Natural killer cell (primary cell): ENCODE measurements at regions not wholly inside any gene's neighbourhood (a gene's known extent, or its start where the extent isn't known, plus 50 kb on each side); places are given as distances from the start of the nearest gene placed in this dataset.

Source experiments
- ATAC-seq, 3 donors: fragments of 150-1000 bp in 2 of 3; fragments of 200-7000 bp in 1 of 3; cut with Tn5 transposase; 1 replicate in 1 of 3; 2 replicates in 2 of 3; pipeline ENCODE4 v1.10.0; 2021; ENCODE audit warnings: mild to moderate bottlenecking in 2 of 3, moderate library complexity in 2 of 3
- DNase-seq, 2 donors: peaks; one replicate each; pipeline versions ENCODE4 v3.0.0 to v3.0.0-alpha.2; 2013 to 2021; ENCODE audit warnings: mixed read lengths in 1 of 2
- H3K27ac ChIP-seq: one replicate; pipeline ENCODE4 v1.5.1; 2013; ENCODE audit warnings: mild to moderate bottlenecking, low read length
- H3K27me3 ChIP-seq: one replicate; pipeline ENCODE4 v1.6.1; 2013; ENCODE audit warnings: low read length; ENCODE audit not compliant: control insufficient read depth, insufficient read depth
- H3K36me3 ChIP-seq: one replicate; pipeline ENCODE4 v1.6.1; 2013; ENCODE audit warnings: low read length; ENCODE audit not compliant: control insufficient read depth, insufficient read depth
- H3K4me1 ChIP-seq: one replicate; pipeline ENCODE4 v1.6.1; 2013; ENCODE audit warnings: low read length; ENCODE audit not compliant: control insufficient read depth, insufficient read depth
- H3K4me3 ChIP-seq: one replicate; pipeline ENCODE4 v1.5.1; 2013; ENCODE audit warnings: low read length
- H3K9me3 ChIP-seq: one replicate; pipeline ENCODE4 v1.6.1; 2013; ENCODE audit warnings: low read length; ENCODE audit not compliant: control insufficient read depth, insufficient read depth
- H3K27ac Mint-ChIP-seq, 2 donors: one replicate each; pipeline ENCODE4 v1.8.0; 2022; ENCODE audit warnings: mild to moderate bottlenecking in 2 of 2, mixed read lengths in 2 of 2, moderate library complexity in 1 of 2
- H3K27me3 Mint-ChIP-seq, 2 donors: one replicate each; pipeline ENCODE4 v1.8.0; 2022; ENCODE audit warnings: low read depth in 2 of 2, mixed read lengths in 2 of 2
- H3K36me3 Mint-ChIP-seq: one replicate; pipeline ENCODE4 v1.8.0; 2022; ENCODE audit warnings: mixed read lengths
- H3K4me1 Mint-ChIP-seq, 2 donors: one replicate each; pipeline ENCODE4 v1.8.0; 2022; ENCODE audit warnings: mixed read lengths in 2 of 2
- H3K4me3 Mint-ChIP-seq: one replicate; pipeline ENCODE4 v1.8.0; 2022; ENCODE audit warnings: mild to moderate bottlenecking, moderate library complexity, mixed read lengths
- H3K9me3 Mint-ChIP-seq, 2 donors: one replicate each; pipeline ENCODE4 v1.8.0; 2022; ENCODE audit warnings: mixed read lengths in 2 of 2
- CTCF ChIP-seq: fragments of 200-600 bp; IDR thresholded peaks from one replicate; pipeline ENCODE4 v1.8.0; 2022; ENCODE audit warnings: antibody characterized with exemption
- WGBS: methylation state at CpG from one replicate; pipeline ENCODE4 v1.1.7; 2013; ENCODE audit warnings: missing lambda C conversion rate; ENCODE audit not compliant: insufficient coverage; 5-methylcytosine and 5-hydroxymethylcytosine counted together
- intact Hi-C: fragments of 100-400 bp; cut with micrococcal nuclease; formaldehyde crosslinking; loops from one replicate; pipeline ENCODE4 v1.14.2; 2022

GRCh38 chr17:83147280-83147679 is 67.9 kb downstream of the METRNL start:
- no peak for DNase-seq
- H3K27ac ChIP-seq, result no peak overlapping the region
- Mint-ChIP-seq H3K4me3 (no peak overlapping the region), H3K27me3 (peaks cover 2 to 7% of the 10 kb centered on the region in 2 donors), H3K4me1 (no peaks in the 10 kb centered on the region), H3K9me3 (no peaks in the 10 kb centered on the region), H3K27ac (no peak overlapping the region), H3K36me3 (no peaks in the 10 kb centered on the region)
- H3K36me3 ChIP-seq, result no peaks in the 10 kb centered on the region
- intact Hi-C loops, result no loop called here
- no peaks in the 10 kb centered on the region for H3K4me1 ChIP-seq
- H3K27me3 ChIP-seq, result no peaks in the 10 kb centered on the region
- ATAC-seq, result no peak
- no peak for TF ChIP-seq CTCF
- no peak overlapping the region for H3K4me3 ChIP-seq
- no peaks in the 10 kb centered on the region for H3K9me3 ChIP-seq

GRCh38 chr17:83148317-83149028 is 69.1 kb downstream of the METRNL start:
- Mint-ChIP-seq H3K27me3 (peaks cover 2 to 7% of the 10 kb centered on the region in 2 donors), H3K4me1 (no peaks in the 10 kb centered on the region), H3K4me3 (no peak overlapping the region), H3K9me3 (no peaks in the 10 kb centered on the region), H3K36me3 (no peaks in the 10 kb centered on the region), H3K27ac (no peak overlapping the region)
- intact Hi-C loops, result no loop called here
- 85% methylated on average over 16 of the region's 17 CpGs for WGBS
- DNase-seq, result no peak
- TF ChIP-seq CTCF, result no peak
- Histone ChIP-seq H3K9me3 (no peaks in the 10 kb centered on the region), H3K36me3 (no peaks in the 10 kb centered on the region), H3K27ac (no peak overlapping the region), H3K27me3 (no peaks in the 10 kb centered on the region), H3K4me1 (peaks cover 6% of the 10 kb centered on the region), H3K4me3 (no peak overlapping the region)
- ATAC-seq, result no peak

DNA sequence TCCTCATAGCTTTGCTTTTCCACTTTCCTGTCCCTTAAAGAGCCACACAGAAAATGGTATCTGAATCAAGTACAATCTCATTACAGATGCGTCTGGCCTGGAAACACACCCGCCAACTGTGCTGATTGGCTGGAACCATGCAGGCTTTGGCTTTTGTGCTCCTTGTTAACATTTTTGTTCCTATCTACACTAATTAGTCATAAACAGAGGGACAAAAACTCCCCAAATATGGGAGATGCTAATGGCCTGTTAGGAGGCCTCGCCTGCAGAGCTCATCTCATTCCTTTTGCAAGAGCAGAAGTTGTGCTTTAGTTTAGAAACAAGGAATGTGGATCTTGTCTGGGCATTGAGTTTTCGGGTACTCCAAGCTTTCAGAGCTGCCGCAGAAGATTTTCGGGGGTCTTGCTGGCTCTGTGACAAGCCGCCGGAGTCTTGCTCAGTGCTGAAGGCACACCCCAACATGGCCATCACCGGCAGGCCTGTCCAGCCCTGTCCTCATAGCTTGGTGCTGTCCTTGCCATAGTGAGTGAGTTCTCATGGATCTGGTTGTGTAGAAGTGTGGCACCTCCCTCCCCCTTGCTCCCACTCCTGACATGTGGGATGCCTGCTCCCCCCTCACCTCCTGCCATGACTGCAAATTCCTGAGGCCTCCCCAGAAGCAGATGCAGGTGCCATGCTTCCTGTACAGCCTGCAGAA is 69.8 kb downstream of the METRNL start:
- H3K9me3 Mint-ChIP-seq, result no peaks in the 10 kb centered on the region
- no peak for ATAC-seq
- no peak overlapping the region for H3K27ac ChIP-seq

More for the DNA sequence above, 69.8 kb downstream of the METRNL start:
- H3K36me3 Mint-ChIP-seq, result no peaks in the 10 kb centered on the region
- H3K4me1 Mint-ChIP-seq, result no peaks in the 10 kb centered on the region
- H3K27me3 Mint-ChIP-seq, result peaks cover 2 to 7% of the 10 kb centered on the region in 2 donors
- H3K9me3 ChIP-seq, result no peaks in the 10 kb centered on the region
- no peak overlapping the region for H3K4me3 Mint-ChIP-seq
- WGBS, result 96% methylated on average over 9 of the region's 9 CpGs
- intact Hi-C loops, result no loop called here
- DNase-seq, result no peak
- no peak for TF ChIP-seq CTCF
- peaks cover 13% of the 10 kb centered on the region for H3K4me1 ChIP-seq
- no peaks in the 10 kb centered on the region for H3K36me3 ChIP-seq
- H3K27me3 ChIP-seq, result no peaks in the 10 kb centered on the region
- no peak overlapping the region for H3K27ac Mint-ChIP-seq
- H3K4me3 ChIP-seq, result no peak overlapping the region
